Transverse colon (tissue), 4 donors: ENCODE measurements at regions not wholly inside any gene's neighbourhood (a gene's known extent, or its start where the extent isn't known, plus 50 kb on each side); places are given as distances from the start of the nearest gene placed in this dataset.

Experiments
- DNase-seq: peaks from one replicate; pipeline ENCODE4 v3.0.0-alpha.2; 2019
- H3K27ac ChIP-seq, 4 donors: fragments of 200-600 bp; sonication (generic); 2 replicates each; pipeline ENCODE4 v1.5.1; 2016 to 2018; ENCODE audit warnings: inconsistent platforms in 4 of 4
- H3K27me3 ChIP-seq: fragments of 200-600 bp; sonication (generic); 2 replicates; pipeline ENCODE4 v1.5.1; 2017; ENCODE audit warnings: inconsistent platforms
- H3K36me3 ChIP-seq, 4 donors: fragments of 200-600 bp; sonication (generic); 2 replicates each; pipeline ENCODE4 v1.5.1; 2017 to 2019; ENCODE audit warnings: inconsistent platforms in 4 of 4
- H3K4me1 ChIP-seq, 4 donors: fragments of 200-600 bp; sonication (generic); 2 replicates each; pipeline ENCODE4 v1.5.1; 2017 to 2020; ENCODE audit warnings: inconsistent platforms in 4 of 4
- H3K4me3 ChIP-seq, 4 donors: fragments of 200-600 bp; sonication (generic); 1 replicate in 1 of 4; 2 replicates in 3 of 4; pipeline versions ENCODE4 v1.5.1 to v1.6.1; 2017 to 2019; ENCODE audit warnings: inconsistent platforms in 4 of 4
- H3K9me3 ChIP-seq, 2 donors: fragments of 200-600 bp; sonication (generic); 2 replicates each; pipeline ENCODE4 v1.5.1; 2017 to 2019; ENCODE audit warnings: inconsistent platforms in 2 of 2
- CTCF ChIP-seq, 5 experiments: fragments of 200-600 bp in 3 of 5; fragments of 450-650 bp in 2 of 5; sonication (generic) in 3 of 5; IDR thresholded peaks; 1 replicate in 2 of 5; 2 replicates in 3 of 5; pipeline ENCODE4 v1.5.1; 2016 to 2017; ENCODE audit warnings: antibody characterized with exemption in 5 of 5, inconsistent platforms in 3 of 5, mild to moderate bottlenecking in 2 of 5, moderate library complexity in 1 of 5
- EP300 ChIP-seq: sonication (generic); formaldehyde crosslinking; IDR thresholded peaks from one replicate; pipeline ENCODE4 v1.6.1; 2017; ENCODE audit warnings: antibody characterized with exemption, low read depth
- POLR2A ChIP-seq: fragments of 450-650 bp; IDR thresholded peaks from one replicate; pipeline ENCODE4 v1.6.1; 2016; ENCODE audit warnings: antibody characterized with exemption, mild to moderate bottlenecking, moderate library complexity
- POLR2AphosphoS5 ChIP-seq, 3 donors: sonication (generic); formaldehyde crosslinking; IDR thresholded peaks; one replicate each; pipeline ENCODE4 v1.6.1; 2016; ENCODE audit warnings: antibody characterized with exemption in 3 of 3
- WGBS, 2 donors: methylation state at CpG; one replicate each; pipeline ENCODE4 v1.1.5; 2018; ENCODE audit warnings: low coverage in 1 of 2; 5-methylcytosine and 5-hydroxymethylcytosine counted together
- in situ Hi-C, 4 donors: fragments of 200-750 bp; cut with MboI; loops; one replicate each; pipeline versions ENCODE4 v1.15.0 to v1.15.1; 2017; ENCODE audit warnings: low sequenced_read_pairs in 3 of 4, low pct_ligation_motif_present in 1 of 4, low pct_unique_long_range_greater_than_20kb in 1 of 4
- intact Hi-C: fragments of 100-400 bp; cut with DNase I; formaldehyde crosslinking; loops from one replicate; pipeline ENCODE4 v1.15.1; 2023; ENCODE audit warnings: low total_unique reads

DNA sequence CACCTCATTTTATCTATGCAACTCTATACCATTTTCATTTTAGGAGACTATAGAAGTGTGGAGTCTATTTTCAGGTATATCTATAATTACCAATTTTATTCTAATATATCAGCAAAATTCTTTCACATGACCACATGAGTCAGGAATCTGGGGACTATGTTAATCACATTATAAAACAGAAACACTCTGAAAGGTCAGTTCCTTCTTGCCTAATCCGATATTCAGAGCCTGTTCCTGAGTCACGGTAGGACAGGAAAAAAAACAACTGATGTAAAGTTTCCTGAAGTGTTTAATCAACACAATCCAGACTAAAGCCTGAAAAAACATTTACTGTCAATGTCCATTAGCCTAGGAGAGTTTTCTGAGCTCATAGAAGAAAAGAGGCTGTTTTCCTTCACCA lies 1902.3 kb downstream of the NCAM2 start:
- Histone ChIP-seq H3K36me3 (no peaks in the 10 kb centered on the region), H3K4me3 (no peak overlapping the region), H3K4me1 (no peaks in the 10 kb centered on the region), H3K27me3 (no peaks in the 10 kb centered on the region), H3K9me3 (peaks cover 3 to 6% of the 10 kb centered on the region in 2 donors), H3K27ac (no peak overlapping the region)
- TF ChIP-seq EP300 (no peak), POLR2AphosphoS5 (IDR thresholded peaks at IDR 0.05) (no peak), CTCF (IDR thresholded peaks at IDR 0.05) (no peak), POLR2A (no peak)
- WGBS, 2 donors, result 43 to 49% methylated on average over 2 of the region's 2 CpGs
- in situ Hi-C loops (no loop called here), intact Hi-C loops (no loop called here)
- DNase-seq, result no peak

DNA sequence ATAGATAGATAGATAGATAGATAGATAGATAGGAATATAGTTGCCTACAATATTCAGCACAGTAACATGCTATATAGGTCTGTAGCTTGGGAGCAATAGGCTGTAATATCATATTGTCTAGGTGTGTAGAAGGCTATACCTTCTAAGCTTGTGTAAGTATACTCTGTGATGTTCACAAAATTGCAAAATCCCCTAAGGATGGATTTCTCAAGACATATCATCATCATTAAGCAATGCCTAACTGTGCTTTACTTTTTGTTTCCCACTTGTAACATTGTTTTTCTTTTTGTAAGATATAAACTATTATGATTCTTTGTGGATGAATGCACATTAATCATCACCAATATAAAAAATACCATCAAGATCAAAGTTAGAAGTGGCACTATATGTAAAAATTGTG lies 1905.6 kb downstream of the NCAM2 start:
- no peak overlapping the region for H3K27ac ChIP-seq
- H3K27me3 ChIP-seq, result no peaks in the 10 kb centered on the region
- TF ChIP-seq POLR2AphosphoS5 (IDR thresholded peaks at IDR 0.05), result no peak
- TF ChIP-seq POLR2A, result no peak
- no peak for TF ChIP-seq CTCF (IDR thresholded peaks at IDR 0.05)
- no peak for TF ChIP-seq EP300
- intact Hi-C loops (no loop called here), in situ Hi-C loops (no loop called here)
- DNase-seq, result no peak
- no peaks in the 10 kb centered on the region for H3K4me1 ChIP-seq
- no peaks in the 10 kb centered on the region for H3K36me3 ChIP-seq
- peaks cover 0 to 6% of the 10 kb centered on the region in 2 donors for H3K9me3 ChIP-seq
- H3K4me3 ChIP-seq, result no peak overlapping the region

DNA sequence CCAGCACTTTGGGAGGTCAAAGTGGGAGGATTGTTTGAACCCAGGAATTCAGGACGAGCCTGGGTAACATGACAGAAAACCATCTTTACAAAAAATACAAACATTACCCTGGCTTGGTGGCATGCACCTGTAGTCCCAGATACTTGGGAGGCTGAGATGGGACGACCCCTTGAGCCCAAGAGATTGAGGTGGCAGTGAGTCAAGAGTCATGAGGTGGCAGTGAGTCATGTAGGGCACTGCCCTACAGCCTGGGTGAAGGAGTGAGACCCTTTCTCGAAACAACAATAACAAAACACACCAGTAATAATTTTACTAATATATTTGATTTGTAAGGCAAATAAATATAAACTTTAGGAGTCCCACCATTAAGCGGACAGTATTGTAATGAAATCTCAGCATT lies 1906.2 kb downstream of the NCAM2 start:
- H3K4me1 ChIP-seq, result no peaks in the 10 kb centered on the region
- intact Hi-C loops, result no loop called here
- no peak for TF ChIP-seq POLR2AphosphoS5 (IDR thresholded peaks at IDR 0.05)
- no peak for TF ChIP-seq EP300
- TF ChIP-seq POLR2A, result no peak
- no peak for TF ChIP-seq CTCF (IDR thresholded peaks at IDR 0.05)
- H3K27me3 ChIP-seq, result no peaks in the 10 kb centered on the region
- H3K27ac ChIP-seq, result no peak overlapping the region
- H3K4me3 ChIP-seq, result no peak overlapping the region
- H3K9me3 ChIP-seq, result peaks cover 0 to 6% of the 10 kb centered on the region in 2 donors
- WGBS, 2 donors, result 61 to 89% methylated on average over 3 to 4 of the region's 4 CpGs
- DNase-seq, result no peak
- H3K36me3 ChIP-seq, result no peaks in the 10 kb centered on the region
- in situ Hi-C loops, result no loop called here

GRCh38 chr21:22925032-22925431 lies 1926.8 kb downstream of the NCAM2 start:
- intact Hi-C loops (no loop called here), in situ Hi-C loops (no loop called here)
- no peak for DNase-seq
- Histone ChIP-seq H3K4me3 (no peak overlapping the region), H3K9me3 (peaks cover 0 to 2% of the 10 kb centered on the region in 2 donors), H3K27me3 (no peaks in the 10 kb centered on the region), H3K27ac (no peak overlapping the region), H3K36me3 (no peaks in the 10 kb centered on the region), H3K4me1 (no peaks in the 10 kb centered on the region)
- 88 to 100% methylated on average over 1 of the region's 1 CpG for WGBS, 2 donors
- no peak for TF ChIP-seq CTCF (IDR thresholded peaks at IDR 0.05)
- TF ChIP-seq POLR2AphosphoS5 (IDR thresholded peaks at IDR 0.05), result no peak
- no peak for TF ChIP-seq EP300
- TF ChIP-seq POLR2A, result no peak
